Endothelial cell of umbilical vein (primary cell): ENCODE measurements at regions not wholly inside any gene's neighbourhood (a gene's known extent, or its start where the extent isn't known, plus 50 kb on each side); places are given as distances from the start of the nearest gene placed in this dataset.

Experiments
- BruUV-seq: library from RNA; stranded (reverse); fragments of 400-500 nt; replicated peaks from 2 replicates; lab custom pipeline; 2021; lab: Mats Ljungman, UMichigan
- CTCF ChIA-PET: fragments of 300-600, 350-600 bp; sonication (Branson Sonifier 250); formaldehyde crosslinking; loops from one replicate; lab custom pipeline; 2021; ENCODE audit warnings: antibody characterized with exemption, inconsistent platforms; lab: Charles Lee
- POLR2A ChIA-PET: fragments of 300-600, 350-600 bp; sonication (Branson Sonifier 250); formaldehyde crosslinking; loops from one replicate; lab custom pipeline; 2021; ENCODE audit warnings: antibody characterized with exemption, inconsistent platforms; lab: Charles Lee
- DNase-seq: peaks from one replicate; pipeline ENCODE4 v3.0.0-alpha.2; 2011; ENCODE audit warnings: low read depth, low spot score
- FAIRE-seq: peaks from 2 replicates; lab custom pipeline; 2011; peaks lifted over from hg19 to GRCh38; lab: Jason Lieb, UNC
- H2AFZ ChIP-seq: 2 replicates; pipeline ENCODE4 v1.6.0; 2012; ENCODE audit warnings: low read depth, low read length, control low read depth, inconsistent platforms
- H3K27ac ChIP-seq: 2 replicates; pipeline ENCODE4 v1.5.1; 2011; ENCODE audit warnings: low read depth, mild to moderate bottlenecking, control low read depth, low read length, moderate library complexity; ENCODE audit not compliant: insufficient read depth
- H3K27me3 ChIP-seq, 2 experiments: 2 replicates each; pipeline versions ENCODE4 v1.6.0 to v1.6.1; 2011; ENCODE audit warnings: low read length in 2 of 2, mixed read lengths in 1 of 2; ENCODE audit not compliant: control insufficient read depth in 2 of 2, insufficient read depth in 2 of 2
- H3K36me3 ChIP-seq, 2 experiments: 2 replicates in 1 of 2; 3 replicates in 1 of 2; pipeline ENCODE4 v1.5.1; 2011; ENCODE audit warnings: low read length in 2 of 2, mild to moderate bottlenecking in 1 of 2, moderate library complexity in 1 of 2; ENCODE audit not compliant: control insufficient read depth in 2 of 2, insufficient read depth in 2 of 2; ENCODE audit errors: extremely low read depth in 1 of 2
- H3K4me1 ChIP-seq: 3 replicates; pipeline ENCODE4 v1.5.1; 2011; ENCODE audit warnings: mild to moderate bottlenecking, low read length; ENCODE audit not compliant: control insufficient read depth, insufficient read depth; ENCODE audit errors: extremely low read depth
- H3K4me2 ChIP-seq: 2 replicates; pipeline ENCODE4 v1.6.1; 2011; ENCODE audit warnings: low read length, control low read depth, mixed read lengths; ENCODE audit not compliant: insufficient read depth
- H3K4me3 ChIP-seq, 3 experiments: fragments of 200-600 bp in 1 of 3; sonication (generic), shearing (Covaris generic) in 1 of 3; replicated peaks in 1 of 3; 2 replicates each; pipeline ENCODE4 v1.5.1; 2011 to 2016; ENCODE audit warnings: control low read depth in 3 of 3, low read length in 3 of 3, mild to moderate bottlenecking in 2 of 3, inconsistent platforms in 1 of 3, low read depth in 1 of 3, moderate library complexity in 1 of 3; ENCODE audit not compliant: insufficient read depth in 1 of 3
- H3K79me2 ChIP-seq: 2 replicates; pipeline ENCODE4 v1.6.0; 2012; ENCODE audit warnings: low read length, inconsistent platforms; ENCODE audit not compliant: control insufficient read depth, insufficient read depth
- H3K9ac ChIP-seq: replicated peaks from 2 replicates; pipeline ENCODE3; 2011; ENCODE audit warnings: low read length, control low read depth; ENCODE audit not compliant: insufficient read depth; ENCODE audit errors: extremely low read depth
- H3K9me1 ChIP-seq: replicated peaks from 3 replicates; pipeline ENCODE4 v1.6.0; 2011; ENCODE audit warnings: mild to moderate bottlenecking, low read length; ENCODE audit not compliant: control insufficient read depth, insufficient read depth; ENCODE audit errors: extremely low read depth
- H3K9me3 ChIP-seq: replicated peaks from 2 replicates; pipeline ENCODE4 v1.5.1; 2012; ENCODE audit warnings: low read length, inconsistent platforms; ENCODE audit not compliant: control insufficient read depth, insufficient read depth
- H4K20me1 ChIP-seq: replicated peaks from 2 replicates; pipeline ENCODE3; 2011; ENCODE audit warnings: mild to moderate bottlenecking, low read length; ENCODE audit not compliant: control insufficient read depth, insufficient read depth; ENCODE audit errors: extremely low read depth
- EZH2 ChIP-seq: IDR thresholded peaks from 2 replicates; pipeline ENCODE4 v1.6.1; 2012; ENCODE audit warnings: borderline replicate concordance, low read depth, mild to moderate bottlenecking, moderate library complexity, low read length, inconsistent platforms; ENCODE audit not compliant: severe bottlenecking
- FOS ChIP-seq: IDR thresholded peaks from 2 replicates; pipeline ENCODE4 v1.6.1; 2011; ENCODE audit warnings: mild to moderate bottlenecking, low read length, moderate library complexity, borderline replicate concordance; ENCODE audit not compliant: insufficient read depth
- GATA2 ChIP-seq: IDR thresholded peaks from 2 replicates; pipeline ENCODE4 v1.7.0; 2011; ENCODE audit warnings: low read depth, mild to moderate bottlenecking, moderate library complexity, mixed read lengths, low read length; ENCODE audit not compliant: insufficient read length, insufficient read depth
- JUN ChIP-seq: IDR thresholded peaks from 2 replicates; pipeline ENCODE4 v1.6.1; 2011; ENCODE audit warnings: borderline replicate concordance, low read depth; ENCODE audit not compliant: insufficient read length, insufficient read depth
- MAX ChIP-seq: IDR thresholded peaks from 2 replicates; pipeline ENCODE4 v1.6.1; 2011; ENCODE audit not compliant: insufficient read depth, insufficient read length
- MYC ChIP-seq: IDR thresholded peaks from one replicate; pipeline ENCODE4 v1.6.1; 2011; ENCODE audit warnings: mild to moderate bottlenecking, low read depth, low read length
- POLR2A ChIP-seq: IDR thresholded peaks from 2 replicates; pipeline ENCODE4 v1.6.1; 2012; ENCODE audit warnings: low read depth, mild to moderate bottlenecking, control low read depth, low read length
- POLR2AphosphoS5 ChIP-seq: IDR thresholded peaks from 2 replicates; pipeline ENCODE4 v1.6.1; 2012; ENCODE audit warnings: low read depth, mild to moderate bottlenecking, control low read depth, low read length, moderate library complexity; ENCODE audit not compliant: insufficient read depth
- dilution Hi-C: fragments of 300-500 bp; cut with MboI; formaldehyde crosslinking; loops from one replicate; pipeline ENCODE4 v1.15.0; 2019; ENCODE audit warnings: low sequenced_read_pairs; ENCODE audit not compliant: extremely low pct_ligation_motif_present
- intact Hi-C: fragments of 100-400 bp; cut with micrococcal nuclease; formaldehyde crosslinking; loops from one replicate; pipeline ENCODE4 v1.10.0; 2022
- TF ChIP-seq, protein P1 (sequence below), 2 donors: IDR thresholded peaks; 1 replicate in 1 of 2; 2 replicates in 1 of 2; pipeline ENCODE4 v1.5.1; 2011; ENCODE audit warnings: low read length in 2 of 2, mild to moderate bottlenecking in 2 of 2, moderate library complexity in 2 of 2, control low read depth in 1 of 2, inconsistent platforms in 1 of 2, low read depth in 1 of 2; ENCODE audit not compliant: insufficient read depth in 1 of 2; ENCODE audit errors: extremely low read depth in 1 of 2

GRCh38 chr12:30046376-30046775, 262.6 kb upstream of the TMTC1 start:
- no peaks in the 10 kb centered on the region for H4K20me1 ChIP-seq
- dilution Hi-C loops (no loop called here), intact Hi-C loops (loop anchor here (2.0 to 5.0 kb wide), 4 partner anchors 76 to 304 kb away; partner anchors contain the start of gene TMTC1)
- ChIA-PET POLR2A (no interaction called here), CTCF (no interaction called here)
- FAIRE-seq (no peak), DNase-seq (no peak)
- no peak overlapping the region for H3K9ac ChIP-seq
- H3K9me3 ChIP-seq: no peaks in the 10 kb centered on the region
- H3K36me3 ChIP-seq: no peaks in the 10 kb centered on the region
- peak overlapping the region; percentile 71 for H3K27ac ChIP-seq
- H3K4me2 ChIP-seq: peak overlapping the region; percentile 25
- BruUV-seq: no TSS peak
- H2AFZ ChIP-seq: peak overlapping the region; percentile 49
- no peaks in the 10 kb centered on the region for H3K27me3 ChIP-seq
- no peak overlapping the region for H3K4me3 ChIP-seq
- H3K4me1 ChIP-seq: peaks cover 35% of the 10 kb centered on the region
- H3K79me2 ChIP-seq: no peaks in the 10 kb centered on the region
- TF ChIP-seq EZH2 (no peak), POLR2AphosphoS5 (no peak), FOS (no peak), JUN (no peak), POLR2A (no peak), GATA2 (no peak), MYC (no peak), MAX (no peak)
- TF ChIP-seq, protein P1, sequence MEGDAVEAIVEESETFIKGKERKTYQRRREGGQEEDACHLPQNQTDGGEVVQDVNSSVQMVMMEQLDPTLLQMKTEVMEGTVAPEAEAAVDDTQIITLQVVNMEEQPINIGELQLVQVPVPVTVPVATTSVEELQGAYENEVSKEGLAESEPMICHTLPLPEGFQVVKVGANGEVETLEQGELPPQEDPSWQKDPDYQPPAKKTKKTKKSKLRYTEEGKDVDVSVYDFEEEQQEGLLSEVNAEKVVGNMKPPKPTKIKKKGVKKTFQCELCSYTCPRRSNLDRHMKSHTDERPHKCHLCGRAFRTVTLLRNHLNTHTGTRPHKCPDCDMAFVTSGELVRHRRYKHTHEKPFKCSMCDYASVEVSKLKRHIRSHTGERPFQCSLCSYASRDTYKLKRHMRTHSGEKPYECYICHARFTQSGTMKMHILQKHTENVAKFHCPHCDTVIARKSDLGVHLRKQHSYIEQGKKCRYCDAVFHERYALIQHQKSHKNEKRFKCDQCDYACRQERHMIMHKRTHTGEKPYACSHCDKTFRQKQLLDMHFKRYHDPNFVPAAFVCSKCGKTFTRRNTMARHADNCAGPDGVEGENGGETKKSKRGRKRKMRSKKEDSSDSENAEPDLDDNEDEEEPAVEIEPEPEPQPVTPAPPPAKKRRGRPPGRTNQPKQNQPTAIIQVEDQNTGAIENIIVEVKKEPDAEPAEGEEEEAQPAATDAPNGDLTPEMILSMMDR (IDR thresholded peaks at IDR 0.05; ENCODE audit: extremely low read depth in 1 of 2, insufficient read depth in 1 of 2, low read depth in 1 of 2, low read length in 2 of 2): no peak
- H3K9me1 ChIP-seq: no peaks in the 10 kb centered on the region
